HepG2 (cell line): ENCODE measurements at regions not wholly inside any gene's neighbourhood (a gene's known extent, or its start where the extent isn't known, plus 50 kb on each side); places are given as distances from the start of the nearest gene placed in this dataset.

Experiments used
- ATAC-seq: fragments of 200-7000 bp; cut with Tn5 transposase; 3 replicates; pipeline ENCODE4 v1.9.1; 2020; ENCODE audit warnings: mild to moderate bottlenecking, moderate library complexity
- BruUV-seq: library from RNA; stranded (reverse); fragments of 400-500 nt; replicated peaks from 2 replicates; lab custom pipeline; 2021; lab: Mats Ljungman, UMichigan
- CTCF ChIA-PET: fragments of 300-600 bp; formaldehyde crosslinking; extraction: SDS; loops from one replicate; lab custom pipeline; 2021; ENCODE audit warnings: low total read pairs, inconsistent platforms, low intra/inter-chr PET ratio; lab: Yijun Ruan, JAX
- POLR2A ChIA-PET: fragments of 350-600 bp; sonication (Branson Sonifier 250); formaldehyde crosslinking; loops from one replicate; lab custom pipeline; 2020; ENCODE audit warnings: antibody characterized with exemption, inconsistent platforms; lab: Yijun Ruan, JAX
- DNase-seq: peaks from one replicate; pipeline ENCODE4 v3.0.0-alpha.2; 2015; ENCODE audit warnings: low spot score
- FAIRE-seq: peaks from 3 replicates; lab custom pipeline; 2011; peaks lifted over from hg19 to GRCh38; lab: Jason Lieb, UNC
- H2AFZ ChIP-seq: one replicate; pipeline ENCODE4 v1.6.1; 2011; ENCODE audit warnings: low read length, inconsistent platforms
- H3K27ac ChIP-seq: fragments of 300-600 bp; 3 replicates; pipeline ENCODE4 v1.8.0; 2011; ENCODE audit warnings: mixed run types, mild to moderate bottlenecking, mixed read lengths, low read length, inconsistent platforms; ENCODE audit not compliant: insufficient read depth; ENCODE audit errors: extremely low read length
- H3K27me3 ChIP-seq, 2 experiments: fragments of 200-600 bp in 1 of 2; 2 replicates in 1 of 2; 3 replicates in 1 of 2; pipeline versions ENCODE4 v1.6.0 to v1.8.0; 2011; ENCODE audit warnings: low read length in 2 of 2, mild to moderate bottlenecking in 2 of 2, moderate library complexity in 2 of 2, inconsistent platforms in 1 of 2; ENCODE audit not compliant: insufficient read depth in 2 of 2, control insufficient read depth in 1 of 2
- H3K36me3 ChIP-seq, 2 experiments: fragments of 200-600 bp in 1 of 2; replicated peaks in 1 of 2; 2 replicates in 1 of 2; 3 replicates in 1 of 2; pipeline versions ENCODE4 v1.5.1 to v1.8.0; 2011; ENCODE audit warnings: low read length in 2 of 2, inconsistent platforms in 1 of 2; ENCODE audit not compliant: insufficient read depth in 2 of 2, control insufficient read depth in 1 of 2
- H3K4me1 ChIP-seq: 2 replicates; pipeline ENCODE4 v1.5.1; 2012; ENCODE audit warnings: low read length, inconsistent platforms; ENCODE audit not compliant: insufficient read depth
- H3K4me2 ChIP-seq: 2 replicates; pipeline ENCODE4 v1.6.0; 2011; ENCODE audit warnings: low read depth, low read length, inconsistent platforms
- H3K4me3 ChIP-seq, 3 experiments: fragments of 200-600 bp in 1 of 3; sonication (generic), shearing (Covaris generic) in 1 of 3; replicated peaks in 1 of 3; 2 replicates each; pipeline ENCODE4 v1.5.1; 2011 to 2016; ENCODE audit warnings: low read length in 3 of 3, inconsistent platforms in 2 of 3, low read depth in 2 of 3, mild to moderate bottlenecking in 2 of 3, control low read depth in 1 of 3, mixed read lengths in 1 of 3; ENCODE audit not compliant: insufficient read depth in 1 of 3
- H3K79me2 ChIP-seq: one replicate; pipeline ENCODE4 v1.6.1; 2011; ENCODE audit warnings: low read length, inconsistent platforms; ENCODE audit not compliant: insufficient read depth
- H3K9ac ChIP-seq: 2 replicates; pipeline ENCODE4 v1.6.0; 2011; ENCODE audit warnings: mild to moderate bottlenecking, low read depth, low read length, inconsistent platforms; ENCODE audit not compliant: insufficient read depth
- H3K9me3 ChIP-seq: 2 replicates; pipeline ENCODE4 v1.5.1; 2012; ENCODE audit warnings: mild to moderate bottlenecking, low read length
- H4K20me1 ChIP-seq: 2 replicates; pipeline ENCODE4 v1.6.0; 2011; ENCODE audit warnings: inconsistent platforms, mild to moderate bottlenecking, low read length, moderate library complexity; ENCODE audit not compliant: insufficient read depth
- AHDC1 ChIP-seq: sonication (generic); formaldehyde crosslinking; IDR thresholded peaks from 2 replicates; pipeline ENCODE4 v1.5.1; 2020; ENCODE audit warnings: mild to moderate bottlenecking, missing genetic modification reagents, borderline replicate concordance
- ATF7 ChIP-seq, 2 experiments: fragments of 450-650 bp in 1 of 2; sonication (generic) in 1 of 2; formaldehyde crosslinking in 1 of 2; IDR thresholded peaks; 2 replicates each; pipeline versions ENCODE4 v1.4.0 to v1.6.1; 2016 to 2020; ENCODE audit warnings: antibody characterized with exemption in 1 of 2, mild to moderate bottlenecking in 1 of 2, missing genetic modification reagents in 1 of 2
- CEBPB ChIP-seq: IDR thresholded peaks from 2 replicates; pipeline ENCODE4 v1.6.1; 2011; ENCODE audit warnings: low read depth, low read length, improper control_type of control experiment, borderline replicate concordance
- E2F5 ChIP-seq: sonication (generic); formaldehyde crosslinking; conservative IDR thresholded peaks from 2 replicates; pipeline ENCODE4 v1.4.0; 2020; ENCODE audit warnings: missing genetic modification reagents
- JDP2 ChIP-seq: sonication (generic); formaldehyde crosslinking; IDR thresholded peaks from 2 replicates; pipeline ENCODE4 v1.8.1; 2022; ENCODE audit warnings: missing genetic modification reagents, borderline replicate concordance
- REXO4 ChIP-seq: sonication (generic); formaldehyde crosslinking; IDR thresholded peaks from 2 replicates; pipeline ENCODE4 v1.8.0; 2022; ENCODE audit warnings: missing genetic modification reagents, mild to moderate bottlenecking, borderline replicate concordance
- RFX1 ChIP-seq: fragments of 450-650 bp; IDR thresholded peaks from 2 replicates; pipeline ENCODE4 v1.6.1; 2017
- SMAD9 ChIP-seq: sonication (generic); formaldehyde crosslinking; IDR thresholded peaks from 2 replicates; pipeline ENCODE4 v1.5.1; 2020; ENCODE audit warnings: mild to moderate bottlenecking, missing genetic modification reagents
- SRSF9 ChIP-seq: fragments of 200-400 bp; formaldehyde crosslinking; IDR thresholded peaks from 2 replicates; pipeline ENCODE4 v1.6.1; 2018; ENCODE audit warnings: borderline replicate concordance, mild to moderate bottlenecking, low read depth, low read length; ENCODE audit not compliant: insufficient read depth, poor library complexity, severe bottlenecking
- ZBTB20 ChIP-seq: sonication (generic); formaldehyde crosslinking; IDR thresholded peaks from 2 replicates; pipeline ENCODE4 v1.8.1; 2023; ENCODE audit warnings: missing genetic modification reagents, low read depth, mild to moderate bottlenecking, borderline replicate concordance
- ZIK1 ChIP-seq: sonication (generic); formaldehyde crosslinking; IDR thresholded peaks from 2 replicates; pipeline ENCODE4 v1.5.0; 2020; ENCODE audit warnings: mild to moderate bottlenecking, low read depth, missing genetic modification reagents, borderline replicate concordance
- ZNF569 ChIP-seq: sonication (generic); formaldehyde crosslinking; IDR thresholded peaks from 2 replicates; pipeline ENCODE4 v1.5.0; 2020; ENCODE audit warnings: mild to moderate bottlenecking, missing genetic modification reagents, moderate library complexity, borderline replicate concordance
- ZZZ3 ChIP-seq: sonication (generic); formaldehyde crosslinking; IDR thresholded peaks from 2 replicates; pipeline ENCODE4 v1.4.0; 2020; ENCODE audit warnings: missing genetic modification reagents, mild to moderate bottlenecking, borderline replicate concordance
- WGBS: methylation state at CpG from one replicate; pipeline ENCODE4 v1.1.6; 2017; ENCODE audit warnings: low lambda C conversion rate; 5-methylcytosine and 5-hydroxymethylcytosine counted together
- in situ Hi-C: cut with HindIII; loops from 2 replicates; pipeline ENCODE4 v1.10.0; 2017; ENCODE audit warnings: low pct_unique_long_range_greater_than_20kb; ENCODE audit not compliant: extremely low pct_ligation_motif_present
- intact Hi-C: fragments of 100-400 bp; cut with micrococcal nuclease; formaldehyde crosslinking; loops from one replicate; pipeline ENCODE4 v1.10.0; 2022; ENCODE audit not compliant: unreplicated experiment

- POLR2A ChIA-PET = no interaction called here
- in situ Hi-C loops = no loop called here
- H3K79me2 ChIP-seq = no peaks in the 10 kb centered on the region
- H3K27ac ChIP-seq = no peak overlapping the region
- no peak overlapping the region for H3K4me2 ChIP-seq
- intact Hi-C loops = no loop called here
- WGBS = 11% methylated on average over 1 of the region's 1 CpG
- H3K4me3 ChIP-seq = no peak overlapping the region
- no peaks in the 10 kb centered on the region for H3K9me3 ChIP-seq
- ATAC-seq (no peak), DNase-seq (no peak), FAIRE-seq (no peak)
- no TSS peak for BruUV-seq
- H2AFZ ChIP-seq = no peak overlapping the region
- CTCF ChIA-PET = no interaction called here
- H3K27me3 ChIP-seq = no peaks in the 10 kb centered on the region
- H4K20me1 ChIP-seq = no peaks in the 10 kb centered on the region
- no peaks in the 10 kb centered on the region for H3K4me1 ChIP-seq
- H3K9ac ChIP-seq = no peak overlapping the region
- no peaks in the 10 kb centered on the region for H3K36me3 ChIP-seq
- peak; percentile 39; the same call in 1 of the 2 replicates for TF ChIP-seq CEBPB
- TF ChIP-seq ATF7 (IDR thresholded peaks at IDR 0.05) = 0 out of 2 replicates have a peak, but pooled peaks have one; percentile 24
- TF ChIP-seq ATF7 (CRISPR knock-in tag; IDR thresholded peaks at IDR 0.05) = no peak
- TF ChIP-seq ZZZ3 (CRISPR knock-in tag) = no peak
- no peak for TF ChIP-seq ZBTB20 (CRISPR knock-in tag)
- TF ChIP-seq JDP2 (CRISPR knock-in tag) = no peak
These were observed 169.9 kb upstream of the HDDC2 start for GRCh38 chr6:125471667-125472066.

- WGBS = 0% methylated on average over 1 of the region's 1 CpG
- CTCF ChIA-PET = no interaction called here
- no peak for FAIRE-seq
- no peak for TF ChIP-seq SRSF9
- no peak for TF ChIP-seq E2F5 (CRISPR knock-in tag)
- no peak for TF ChIP-seq ZNF569
- no peak for TF ChIP-seq AHDC1 (CRISPR knock-in tag)
- no peak for TF ChIP-seq SMAD9
- no peak for TF ChIP-seq ZIK1 (CRISPR knock-in tag)
- no peak for TF ChIP-seq REXO4 (CRISPR knock-in tag)
- TF ChIP-seq RFX1 = no peak
These were observed 172.3 kb upstream of the HDDC2 start for GRCh38 chr6:125474061-125474460.

More at GRCh38 chr6:125474061-125474460, 172.3 kb upstream of the HDDC2 start:
- H3K9ac ChIP-seq = no peak overlapping the region
- H3K27ac ChIP-seq = no peak overlapping the region
- intact Hi-C loops (no loop called here), in situ Hi-C loops (no loop called here)
- H3K4me2 ChIP-seq = no peak overlapping the region
- no TSS peak for BruUV-seq
- POLR2A ChIA-PET = no interaction called here
- H3K79me2 ChIP-seq = no peaks in the 10 kb centered on the region
- H3K4me3 ChIP-seq = no peak overlapping the region
- no peaks in the 10 kb centered on the region for H3K27me3 ChIP-seq
- ATAC-seq (no peak), DNase-seq (no peak)
- no peaks in the 10 kb centered on the region for H3K36me3 ChIP-seq
- H2AFZ ChIP-seq = no peak overlapping the region
- H3K4me1 ChIP-seq = no peaks in the 10 kb centered on the region
- H4K20me1 ChIP-seq = no peaks in the 10 kb centered on the region
- H3K9me3 ChIP-seq = no peaks in the 10 kb centered on the region
